ENCODE measurements at regions not wholly inside any gene's neighbourhood (a gene's known extent, or its start where the extent isn't known, plus 50 kb on each side); places are given as distances from the start of the nearest gene placed in this dataset.

DNA sequence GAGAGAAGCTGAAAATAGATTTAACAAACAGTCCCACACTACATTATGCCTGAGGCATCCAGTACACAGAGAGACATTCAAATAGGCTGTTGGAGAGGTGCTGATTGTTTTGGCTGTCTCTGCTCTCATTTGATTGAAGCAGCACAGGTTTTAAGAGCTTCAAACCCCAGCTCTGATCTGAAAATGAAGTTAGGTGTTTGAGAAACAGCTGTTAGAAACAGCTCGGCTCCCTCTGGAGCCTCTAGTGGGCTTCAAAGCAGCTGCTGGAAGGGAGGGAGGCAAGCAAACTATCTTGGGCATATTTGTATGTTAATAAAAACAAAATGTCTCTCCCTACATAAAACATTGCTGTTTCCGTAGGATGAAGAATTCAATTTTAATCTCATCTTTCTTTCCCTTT lies 607.3 kb upstream of the GOT2 start:
- H3K4me1 Mint-ChIP-seq: peaks cover 27% of the 10 kb centered on the region
- H3K27me3 ChIP-seq (ENCODE audit: insufficient read depth): peaks cover 99% of the 10 kb centered on the region
- ATAC-seq: peak; percentile 19; the same call in 1 of the 3 replicates

DNA sequence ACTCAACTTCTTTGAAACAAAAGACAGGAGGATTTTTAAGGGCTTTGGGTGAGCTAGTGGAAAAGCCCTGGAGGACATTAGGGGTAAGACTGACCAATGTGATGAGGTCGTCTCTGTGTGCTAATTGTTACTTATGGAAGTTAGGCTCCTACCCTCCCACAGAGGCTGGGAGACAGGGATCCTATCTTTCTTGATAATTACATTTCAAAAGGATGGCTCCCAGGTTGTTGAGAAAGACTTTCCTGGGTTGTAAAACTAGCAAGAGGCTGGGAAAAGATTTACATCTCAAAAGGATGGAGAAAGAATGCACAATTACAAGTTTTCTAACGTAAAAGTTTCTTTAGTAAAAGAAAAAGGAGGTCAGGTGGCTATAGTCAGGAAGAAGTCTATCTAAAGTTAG lies 605.8 kb upstream of the GOT2 start:
- Histone ChIP-seq H3K27me3 (ENCODE audit: insufficient read depth) (peaks cover 99% of the 10 kb centered on the region), H3K36me3 (ENCODE audit: insufficient read depth) (no peaks in the 10 kb centered on the region), H4K20me1 (replicated peaks; ENCODE audit: insufficient read depth) (0 out of 2 replicates have a peak, but pooled peaks cover 3% of the 10 kb centered on the region), H3K9me2 (ENCODE audit: insufficient read depth) (no peaks in the 10 kb centered on the region), H3K4me2 (no peak overlapping the region), H3K79me2 (replicated peaks; ENCODE audit: insufficient read depth) (no peaks in the 10 kb centered on the region), H3K4me1 (ENCODE audit: insufficient read depth) (peaks cover 13% of the 10 kb centered on the region), H3K27ac (ENCODE audit: low read depth) (no peak overlapping the region), H3F3A (replicated peaks; ENCODE audit: low read depth) (no peaks in the 10 kb centered on the region), H3K4me3 (no peak overlapping the region), H2AFZ (no peak overlapping the region)
- DNase-seq (ENCODE audit: low spot score) (peak; percentile 87), ATAC-seq (peak; percentile 89)
- TF ChIP-seq POLR2AphosphoS5 (IDR thresholded peaks at IDR 0.05; ENCODE audit: low read depth) (peak; percentile 63), EZH2 (IDR thresholded peaks at IDR 0.05; ENCODE audit: low read depth, unreplicated experiment) (no peak), EZH2phosphoT487 (IDR thresholded peaks at IDR 0.05; ENCODE audit: unreplicated experiment) (no peak), ZNF331 (CRISPR knock-in tag; IDR thresholded peaks at IDR 0.05; ENCODE audit: low read depth) (no peak), NANOG (IDR thresholded peaks at IDR 0.05; ENCODE audit: borderline replicate concordance) (no peak; the same call in 1 of the 2 replicates)
- TF ChIP-seq, protein P1, sequence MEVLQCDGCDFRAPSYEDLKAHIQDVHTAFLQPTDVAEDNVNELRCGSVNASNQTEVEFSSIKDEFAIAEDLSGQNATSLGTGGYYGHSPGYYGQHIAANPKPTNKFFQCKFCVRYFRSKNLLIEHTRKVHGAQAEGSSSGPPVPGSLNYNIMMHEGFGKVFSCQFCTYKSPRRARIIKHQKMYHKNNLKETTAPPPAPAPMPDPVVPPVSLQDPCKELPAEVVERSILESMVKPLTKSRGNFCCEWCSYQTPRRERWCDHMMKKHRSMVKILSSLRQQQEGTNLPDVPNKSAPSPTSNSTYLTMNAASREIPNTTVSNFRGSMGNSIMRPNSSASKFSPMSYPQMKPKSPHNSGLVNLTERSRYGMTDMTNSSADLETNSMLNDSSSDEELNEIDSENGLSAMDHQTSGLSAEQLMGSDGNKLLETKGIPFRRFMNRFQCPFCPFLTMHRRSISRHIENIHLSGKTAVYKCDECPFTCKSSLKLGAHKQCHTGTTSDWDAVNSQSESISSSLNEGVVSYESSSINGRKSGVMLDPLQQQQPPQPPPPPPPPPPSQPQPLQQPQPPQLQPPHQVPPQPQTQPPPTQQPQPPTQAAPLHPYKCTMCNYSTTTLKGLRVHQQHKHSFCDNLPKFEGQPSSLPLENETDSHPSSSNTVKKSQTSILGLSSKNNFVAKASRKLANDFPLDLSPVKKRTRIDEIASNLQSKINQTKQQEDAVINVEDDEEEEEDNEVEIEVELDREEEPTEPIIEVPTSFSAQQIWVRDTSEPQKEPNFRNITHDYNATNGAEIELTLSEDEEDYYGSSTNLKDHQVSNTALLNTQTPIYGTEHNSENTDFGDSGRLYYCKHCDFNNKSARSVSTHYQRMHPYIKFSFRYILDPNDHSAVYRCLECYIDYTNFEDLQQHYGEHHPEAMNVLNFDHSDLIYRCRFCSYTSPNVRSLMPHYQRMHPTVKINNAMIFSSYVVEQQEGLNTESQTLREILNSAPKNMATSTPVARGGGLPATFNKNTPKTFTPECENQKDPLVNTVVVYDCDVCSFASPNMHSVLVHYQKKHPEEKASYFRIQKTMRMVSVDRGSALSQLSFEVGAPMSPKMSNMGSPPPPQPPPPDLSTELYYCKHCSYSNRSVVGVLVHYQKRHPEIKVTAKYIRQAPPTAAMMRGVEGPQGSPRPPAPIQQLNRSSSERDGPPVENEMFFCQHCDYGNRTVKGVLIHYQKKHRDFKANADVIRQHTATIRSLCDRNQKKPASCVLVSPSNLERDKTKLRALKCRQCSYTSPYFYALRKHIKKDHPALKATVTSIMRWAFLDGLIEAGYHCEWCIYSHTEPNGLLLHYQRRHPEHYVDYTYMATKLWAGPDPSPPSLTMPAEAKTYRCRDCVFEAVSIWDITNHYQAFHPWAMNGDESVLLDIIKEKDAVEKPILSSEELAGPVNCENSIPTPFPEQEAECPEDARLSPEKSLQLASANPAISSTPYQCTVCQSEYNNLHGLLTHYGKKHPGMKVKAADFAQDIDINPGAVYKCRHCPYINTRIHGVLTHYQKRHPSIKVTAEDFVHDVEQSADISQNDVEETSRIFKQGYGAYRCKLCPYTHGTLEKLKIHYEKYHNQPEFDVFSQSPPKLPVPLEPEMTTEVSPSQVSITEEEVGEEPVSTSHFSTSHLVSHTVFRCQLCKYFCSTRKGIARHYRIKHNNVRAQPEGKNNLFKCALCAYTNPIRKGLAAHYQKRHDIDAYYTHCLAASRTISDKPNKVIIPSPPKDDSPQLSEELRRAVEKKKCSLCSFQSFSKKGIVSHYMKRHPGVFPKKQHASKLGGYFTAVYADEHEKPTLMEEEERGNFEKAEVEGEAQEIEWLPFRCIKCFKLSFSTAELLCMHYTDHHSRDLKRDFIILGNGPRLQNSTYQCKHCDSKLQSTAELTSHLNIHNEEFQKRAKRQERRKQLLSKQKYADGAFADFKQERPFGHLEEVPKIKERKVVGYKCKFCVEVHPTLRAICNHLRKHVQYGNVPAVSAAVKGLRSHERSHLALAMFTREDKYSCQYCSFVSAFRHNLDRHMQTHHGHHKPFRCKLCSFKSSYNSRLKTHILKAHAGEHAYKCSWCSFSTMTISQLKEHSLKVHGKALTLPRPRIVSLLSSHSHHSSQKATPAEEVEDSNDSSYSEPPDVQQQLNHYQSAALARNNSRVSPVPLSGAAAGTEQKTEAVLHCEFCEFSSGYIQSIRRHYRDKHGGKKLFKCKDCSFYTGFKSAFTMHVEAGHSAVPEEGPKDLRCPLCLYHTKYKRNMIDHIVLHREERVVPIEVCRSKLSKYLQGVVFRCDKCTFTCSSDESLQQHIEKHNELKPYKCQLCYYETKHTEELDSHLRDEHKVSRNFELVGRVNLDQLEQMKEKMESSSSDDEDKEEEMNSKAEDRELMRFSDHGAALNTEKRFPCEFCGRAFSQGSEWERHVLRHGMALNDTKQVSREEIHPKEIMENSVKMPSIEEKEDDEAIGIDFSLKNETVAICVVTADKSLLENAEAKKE (CRISPR knock-in tag; IDR thresholded peaks at IDR 0.05): no peak
- TF ChIP-seq, protein P2, sequence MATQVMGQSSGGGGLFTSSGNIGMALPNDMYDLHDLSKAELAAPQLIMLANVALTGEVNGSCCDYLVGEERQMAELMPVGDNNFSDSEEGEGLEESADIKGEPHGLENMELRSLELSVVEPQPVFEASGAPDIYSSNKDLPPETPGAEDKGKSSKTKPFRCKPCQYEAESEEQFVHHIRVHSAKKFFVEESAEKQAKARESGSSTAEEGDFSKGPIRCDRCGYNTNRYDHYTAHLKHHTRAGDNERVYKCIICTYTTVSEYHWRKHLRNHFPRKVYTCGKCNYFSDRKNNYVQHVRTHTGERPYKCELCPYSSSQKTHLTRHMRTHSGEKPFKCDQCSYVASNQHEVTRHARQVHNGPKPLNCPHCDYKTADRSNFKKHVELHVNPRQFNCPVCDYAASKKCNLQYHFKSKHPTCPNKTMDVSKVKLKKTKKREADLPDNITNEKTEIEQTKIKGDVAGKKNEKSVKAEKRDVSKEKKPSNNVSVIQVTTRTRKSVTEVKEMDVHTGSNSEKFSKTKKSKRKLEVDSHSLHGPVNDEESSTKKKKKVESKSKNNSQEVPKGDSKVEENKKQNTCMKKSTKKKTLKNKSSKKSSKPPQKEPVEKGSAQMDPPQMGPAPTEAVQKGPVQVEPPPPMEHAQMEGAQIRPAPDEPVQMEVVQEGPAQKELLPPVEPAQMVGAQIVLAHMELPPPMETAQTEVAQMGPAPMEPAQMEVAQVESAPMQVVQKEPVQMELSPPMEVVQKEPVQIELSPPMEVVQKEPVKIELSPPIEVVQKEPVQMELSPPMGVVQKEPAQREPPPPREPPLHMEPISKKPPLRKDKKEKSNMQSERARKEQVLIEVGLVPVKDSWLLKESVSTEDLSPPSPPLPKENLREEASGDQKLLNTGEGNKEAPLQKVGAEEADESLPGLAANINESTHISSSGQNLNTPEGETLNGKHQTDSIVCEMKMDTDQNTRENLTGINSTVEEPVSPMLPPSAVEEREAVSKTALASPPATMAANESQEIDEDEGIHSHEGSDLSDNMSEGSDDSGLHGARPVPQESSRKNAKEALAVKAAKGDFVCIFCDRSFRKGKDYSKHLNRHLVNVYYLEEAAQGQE (IDR thresholded peaks at IDR 0.05; ENCODE audit: unreplicated experiment): no peak
- Mint-ChIP-seq H3K4me3 (no peak overlapping the region), H3K36me3 (ENCODE audit: low read depth) (no peaks in the 10 kb centered on the region), H3K4me1 (peaks cover 40% of the 10 kb centered on the region), H3K27ac (no peak overlapping the region), H3K27me3 (ENCODE audit: insufficient read depth, low read depth, poor library complexity) (peaks cover 93% of the 10 kb centered on the region), H3K9me3 (no peaks in the 10 kb centered on the region)

More for the DNA sequence above, 607.3 kb upstream of the GOT2 start:
- H3K4me3 ChIP-seq: no peak overlapping the region
- H3K79me2 ChIP-seq (replicated peaks; ENCODE audit: insufficient read depth): no peaks in the 10 kb centered on the region
- H3K9me2 ChIP-seq (ENCODE audit: insufficient read depth): no peaks in the 10 kb centered on the region
- 0 out of 2 replicates have a peak, but pooled peaks cover 3% of the 10 kb centered on the region for H4K20me1 ChIP-seq (replicated peaks; ENCODE audit: insufficient read depth)
- H3K36me3 ChIP-seq (ENCODE audit: insufficient read depth): no peaks in the 10 kb centered on the region
- no peak for TF ChIP-seq EZH2phosphoT487 (IDR thresholded peaks at IDR 0.05; ENCODE audit: unreplicated experiment)
- TF ChIP-seq STAT1 (IDR thresholded peaks at IDR 0.05; ENCODE audit: unreplicated experiment): no peak
- no peak for TF ChIP-seq CREB1 (CRISPR knock-in tag; IDR thresholded peaks at IDR 0.05; ENCODE audit: low read depth)
- Mint-ChIP-seq H3K27me3 (ENCODE audit: insufficient read depth, low read depth, poor library complexity) (peaks cover 83% of the 10 kb centered on the region), H3K27ac (no peak overlapping the region), H3K9me3 (no peaks in the 10 kb centered on the region), H3K4me3 (no peak overlapping the region), H3K36me3 (ENCODE audit: low read depth) (no peaks in the 10 kb centered on the region)
- H3K4me1 ChIP-seq (ENCODE audit: insufficient read depth): peaks cover 7% of the 10 kb centered on the region
- no peaks in the 10 kb centered on the region for H3F3A ChIP-seq (replicated peaks; ENCODE audit: low read depth)
- H3K4me2 ChIP-seq: no peak overlapping the region
- H2AFZ ChIP-seq: no peak overlapping the region
- peak; percentile 27 for DNase-seq (ENCODE audit: low spot score)
- no peak overlapping the region for H3K27ac ChIP-seq (ENCODE audit: low read depth)
